ENCODE measurements at regions not wholly inside any gene's neighbourhood (a gene's known extent, or its start where the extent isn't known, plus 50 kb on each side); places are given as distances from the start of the nearest gene placed in this dataset.
A peak's percentile ranks its signal among the peaks of the same experiment; 100 is the strongest.
"Not testable (repeated sequence)": the region's sequence is repeated elsewhere in the genome, so short reads cannot be mapped to it uniquely, and the experiment has no call there.

GRCh38 chr4:137735561-137736104 is 203.3 kb upstream of the PCDH18 start:
- Histone ChIP-seq H3K27ac (no peak overlapping the region), H3K27me3 (replicated peaks in 1 of 7) (no peaks in the 10 kb centered on the region), H3K4me3 (no peak overlapping the region), H3K9me3 (peaks cover 0 to 39% (median 17%) of the 10 kb centered on the region in 8 donors), H3K36me3 (no peaks in the 10 kb centered on the region), H3K4me1 (no peaks in the 10 kb centered on the region)
- TF ChIP-seq POLR2A (IDR thresholded peaks at IDR 0.05), result no peak
- TF ChIP-seq POLR2AphosphoS5 (IDR thresholded peaks at IDR 0.05), result no peak
- no peak for TF ChIP-seq CTCF (IDR thresholded peaks at IDR 0.05 in 8 of 11, conservative IDR thresholded peaks at IDR 0.05 in 3 of 11)
- intact Hi-C loops (cut with DNase I; ENCODE audit: low total_unique reads), result no loop called here
- 75 to 91% (median 79%) methylated on average over 4 of the region's 4 CpGs for WGBS, 5 donors
- no peak for DNase-seq

DNA sequence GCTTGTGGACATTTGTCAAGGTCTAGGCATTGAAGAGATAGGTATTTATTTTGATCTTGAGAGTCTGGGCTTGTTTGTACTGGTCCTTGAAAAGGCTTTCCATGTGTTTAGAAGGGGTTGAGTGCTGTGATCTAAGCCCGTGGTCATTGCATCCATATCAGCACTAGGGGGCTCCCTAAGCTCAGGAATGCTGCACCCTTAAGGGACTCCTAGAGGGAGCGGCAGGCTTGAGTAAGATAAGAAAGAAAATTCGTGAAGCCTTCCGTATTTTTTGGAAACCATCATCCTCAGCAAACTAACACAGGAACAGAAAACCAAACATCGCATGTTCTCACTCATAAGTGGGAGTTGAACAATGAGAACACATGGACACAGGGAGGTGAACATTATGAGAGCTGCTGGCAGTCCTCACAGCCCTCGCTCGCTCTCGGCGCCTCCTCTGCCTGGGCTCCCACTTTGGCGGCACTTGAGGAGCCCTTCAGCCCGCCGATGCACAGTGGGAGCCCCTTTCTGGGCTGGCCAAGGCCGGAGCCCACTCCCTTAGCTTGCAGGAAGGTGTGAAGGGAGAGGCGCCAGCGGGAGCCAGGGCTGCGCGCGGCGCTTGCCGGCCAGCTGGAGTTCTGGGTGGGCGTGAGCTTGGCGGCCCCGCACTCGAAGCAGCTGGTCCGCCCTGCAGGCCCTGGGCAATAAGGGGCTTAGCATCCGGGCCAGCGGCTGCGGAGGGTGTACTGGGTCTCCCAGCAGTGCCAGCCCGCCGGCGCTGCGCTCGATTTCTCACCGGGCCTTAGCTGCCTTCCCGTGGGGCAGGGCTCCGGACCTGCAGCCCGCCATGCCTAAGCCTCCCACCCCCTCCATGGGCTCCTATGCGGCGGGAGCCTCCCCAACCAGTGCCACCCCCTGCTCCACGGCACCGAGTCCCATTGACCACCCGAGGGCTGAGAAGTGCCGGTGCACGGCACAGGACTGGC is 201.2 kb upstream of the PCDH18 start:
- H3K9me3 ChIP-seq, result peaks cover 0 to 43% (median 17%) of the 10 kb centered on the region in 8 donors
- H3K4me3 ChIP-seq; intact Hi-C loops (cut with DNase I; ENCODE audit: low total_unique reads); H3K27ac ChIP-seq; H3K27me3 ChIP-seq (replicated peaks in 1 of 7); DNase-seq; H3K36me3 ChIP-seq; H3K4me1 ChIP-seq: not testable (repeated sequence)
- 89 to 94% (median 92%) methylated on average over 13 to 44 of the region's 44 CpGs for WGBS, 5 donors
- TF ChIP-seq CTCF (IDR thresholded peaks at IDR 0.05 in 8 of 11, conservative IDR thresholded peaks at IDR 0.05 in 3 of 11), result peak in 1 of 11 experiments; percentile 19

DNA sequence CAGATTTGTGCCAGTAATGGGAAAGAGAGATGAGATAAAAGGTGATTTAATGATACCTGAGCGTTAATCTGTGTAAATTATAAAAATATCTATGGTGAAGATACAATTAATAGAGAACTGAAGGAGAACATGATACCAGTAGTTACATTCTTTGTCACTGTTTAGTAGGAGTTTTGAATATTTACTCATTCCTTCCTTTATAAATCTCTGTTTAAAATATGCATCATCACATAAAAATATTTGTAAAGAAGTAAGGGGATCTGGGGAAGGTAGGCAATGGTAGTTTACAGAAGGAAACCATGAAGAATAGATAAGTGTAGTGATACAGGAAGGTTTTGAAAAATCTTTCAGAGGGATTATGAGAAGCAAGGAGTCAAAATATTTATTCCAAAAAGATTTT is 190.6 kb upstream of the PCDH18 start:
- no peak for DNase-seq

More for the DNA sequence above, 190.6 kb upstream of the PCDH18 start:
- H3K4me3 ChIP-seq, result no peak overlapping the region
- TF ChIP-seq CTCF (IDR thresholded peaks at IDR 0.05 in 8 of 11, conservative IDR thresholded peaks at IDR 0.05 in 3 of 11), result no peak
- no peak for TF ChIP-seq POLR2A (IDR thresholded peaks at IDR 0.05)
- no peak for TF ChIP-seq POLR2AphosphoS5 (IDR thresholded peaks at IDR 0.05)
- no peaks in the 10 kb centered on the region for H3K27me3 ChIP-seq (replicated peaks in 1 of 7)
- no peaks in the 10 kb centered on the region for H3K4me1 ChIP-seq
- intact Hi-C loops (cut with DNase I; ENCODE audit: low total_unique reads), result no loop called here
- H3K36me3 ChIP-seq, result no peaks in the 10 kb centered on the region
- WGBS, 5 donors, result 77 to 89% (median 81%) methylated on average over 1 of the region's 1 CpG
- peaks cover 0 to 10% (median 2%) of the 10 kb centered on the region in 8 donors for H3K9me3 ChIP-seq
- no peak overlapping the region for H3K27ac ChIP-seq
